IMR-90 (cell line): ENCODE measurements at regions not wholly inside any gene's neighbourhood (a gene's known extent, or its start where the extent isn't known, plus 50 kb on each side); places are given as distances from the start of the nearest gene placed in this dataset.

Source experiments
- ATAC-seq: fragments of 200-7000 bp; cut with Tn5 transposase; 2 replicates; pipeline ENCODE4 v1.9.1; 2020; ENCODE audit warnings: low read depth, mild to moderate bottlenecking, moderate library complexity
- BruUV-seq: library from RNA; stranded (reverse); fragments of 400-500 nt; replicated peaks from 2 replicates; lab custom pipeline; 2021; lab: Mats Ljungman, UMichigan
- CTCF ChIA-PET: fragments of 300-600 bp; formaldehyde crosslinking; extraction: SDS; loops from one replicate; lab custom pipeline; 2021; ENCODE audit warnings: antibody characterized with exemption; lab: Yijun Ruan, JAX
- POLR2A ChIA-PET: fragments of 300-600 bp; sonication (Branson Sonifier 250); formaldehyde crosslinking; loops from one replicate; lab custom pipeline; 2022; ENCODE audit warnings: antibody characterized with exemption; ENCODE audit not compliant: unreplicated experiment; lab: Charles Lee
- DNase-seq: peaks from one replicate; pipeline ENCODE4 v3.0.0; 2013
- H2AFZ ChIP-seq: replicated peaks from 2 replicates; pipeline ENCODE3; 2013; ENCODE audit warnings: low read length, mild to moderate bottlenecking; ENCODE audit not compliant: poor library complexity
- H2AK5ac ChIP-seq: 2 replicates; pipeline ENCODE4 v1.6.1; 2013; ENCODE audit warnings: low read depth, low read length, inconsistent platforms
- H2AK9ac ChIP-seq: replicated peaks from 2 replicates; pipeline ENCODE3; 2013; ENCODE audit warnings: mild to moderate bottlenecking, low read depth, low read length, moderate library complexity; ENCODE audit not compliant: poor library complexity
- H2BK120ac ChIP-seq: 2 replicates; pipeline ENCODE4 v1.6.1; 2013; ENCODE audit warnings: low read depth, low read length, inconsistent platforms
- H2BK15ac ChIP-seq: 3 replicates; pipeline ENCODE4 v1.6.1; 2013; ENCODE audit warnings: low read depth, low read length, inconsistent platforms
- H2BK20ac ChIP-seq: 2 replicates; pipeline ENCODE4 v1.6.1; 2013; ENCODE audit warnings: low read depth, mild to moderate bottlenecking, inconsistent platforms, low read length, moderate library complexity
- H2BK5ac ChIP-seq: 2 replicates; pipeline ENCODE4 v1.6.1; 2013; ENCODE audit warnings: mild to moderate bottlenecking, low read depth, low read length, inconsistent platforms; ENCODE audit not compliant: poor library complexity, severe bottlenecking
- H3K14ac ChIP-seq: replicated peaks from 2 replicates; pipeline ENCODE4 v1.6.1; 2013; ENCODE audit warnings: low read depth, low read length, inconsistent platforms
- H3K18ac ChIP-seq: 2 replicates; pipeline ENCODE4 v1.6.1; 2013; ENCODE audit warnings: low read depth, low read length, control low read depth
- H3K23ac ChIP-seq: 2 replicates; pipeline ENCODE4 v1.6.1; 2013; ENCODE audit warnings: low read depth, low read length, inconsistent platforms
- H3K27ac ChIP-seq: 2 replicates; pipeline ENCODE4 v1.5.1; 2013; ENCODE audit warnings: mild to moderate bottlenecking, control low read depth, low read length; ENCODE audit not compliant: insufficient read depth
- H3K27me3 ChIP-seq: 2 replicates; pipeline ENCODE4 v1.6.1; 2013; ENCODE audit warnings: low read length; ENCODE audit not compliant: control insufficient read depth, insufficient read depth
- H3K36me3 ChIP-seq: 2 replicates; pipeline ENCODE4 v1.6.1; 2013; ENCODE audit warnings: low read length, mixed read lengths; ENCODE audit not compliant: control insufficient read depth, insufficient read depth
- H3K4ac ChIP-seq: 2 replicates; pipeline ENCODE4 v1.6.1; 2013; ENCODE audit warnings: low read depth, low read length, inconsistent platforms
- H3K4me1 ChIP-seq: 2 replicates; pipeline ENCODE4 v1.6.1; 2013; ENCODE audit warnings: low read length, mixed read lengths; ENCODE audit not compliant: control insufficient read depth, insufficient read depth
- H3K4me2 ChIP-seq: 2 replicates; pipeline ENCODE4 v1.6.1; 2013; ENCODE audit warnings: low read depth, mild to moderate bottlenecking, control low read depth, low read length, moderate library complexity
- H3K4me3 ChIP-seq: 2 replicates; pipeline ENCODE4 v1.5.1; 2013; ENCODE audit warnings: low read depth, mild to moderate bottlenecking, control low read depth, low read length, moderate library complexity; ENCODE audit not compliant: insufficient read depth
- H3K56ac ChIP-seq: 2 replicates; pipeline ENCODE4 v1.6.1; 2013; ENCODE audit warnings: low read length, inconsistent platforms; ENCODE audit not compliant: insufficient read depth; ENCODE audit errors: extremely low read depth
- H3K79me1 ChIP-seq, 2 experiments: 2 replicates each; pipeline ENCODE4 v1.6.1; 2013; ENCODE audit warnings: low read length in 2 of 2, inconsistent platforms in 1 of 2, low read depth in 1 of 2
- H3K9ac ChIP-seq: 2 replicates; pipeline ENCODE4 v1.6.1; 2013; ENCODE audit warnings: low read depth, low read length, control low read depth
- H3K9me1 ChIP-seq: 2 replicates; pipeline ENCODE4 v1.6.1; 2013; ENCODE audit warnings: low read length, inconsistent platforms; ENCODE audit not compliant: insufficient read depth
- H3K9me3 ChIP-seq: 2 replicates; pipeline ENCODE4 v1.6.1; 2013; ENCODE audit warnings: low read length; ENCODE audit not compliant: control insufficient read depth, insufficient read depth
- H4K20me1 ChIP-seq: 2 replicates; pipeline ENCODE4 v1.6.1; 2013; ENCODE audit warnings: low read length, inconsistent platforms; ENCODE audit not compliant: insufficient read depth
- H4K5ac ChIP-seq: 2 replicates; pipeline ENCODE4 v1.6.1; 2013; ENCODE audit warnings: mild to moderate bottlenecking, low read depth, low read length, control low read depth
- H4K8ac ChIP-seq, 2 experiments: 2 replicates each; pipeline ENCODE4 v1.6.1; 2013; ENCODE audit warnings: low read depth in 2 of 2, low read length in 2 of 2, control low read depth in 1 of 2, inconsistent platforms in 1 of 2
- H4K91ac ChIP-seq: 2 replicates; pipeline ENCODE4 v1.6.1; 2013; ENCODE audit warnings: low read depth, low read length, inconsistent platforms; ENCODE audit not compliant: insufficient read depth
- BHLHE40 ChIP-seq: fragments of 150-350 bp; IDR thresholded peaks from 2 replicates; pipeline ENCODE4 v1.6.1; 2016; ENCODE audit warnings: mild to moderate bottlenecking, low read depth, low read length
- CHD1 ChIP-seq: IDR thresholded peaks from 2 replicates; pipeline ENCODE4 v1.6.1; 2012; ENCODE audit warnings: low read depth, low read length, improper control_type of control experiment
- FOS ChIP-seq: fragments of 150-350 bp; IDR thresholded peaks from 2 replicates; pipeline ENCODE4 v1.6.1; 2016; ENCODE audit warnings: low read depth, low read length
- MAZ ChIP-seq: IDR thresholded peaks from 2 replicates; pipeline ENCODE4 v1.6.1; 2012; ENCODE audit warnings: low read depth, mild to moderate bottlenecking, low read length, improper control_type of control experiment, moderate library complexity, borderline replicate concordance
- MXI1 ChIP-seq: IDR thresholded peaks from 2 replicates; pipeline ENCODE4 v1.6.1; 2012; ENCODE audit warnings: low read depth, mild to moderate bottlenecking, low read length, moderate library complexity, borderline replicate concordance
- NFE2L2 ChIP-seq: fragments of 150-350 bp; IDR thresholded peaks from 2 replicates; pipeline ENCODE4 v1.6.1; 2016; ENCODE audit warnings: low read depth, mild to moderate bottlenecking, low read length
- POLR2A ChIP-seq: IDR thresholded peaks from 2 replicates; pipeline ENCODE4 v1.6.1; 2012; ENCODE audit warnings: mild to moderate bottlenecking, low read depth, low read length
- RAD21 ChIP-seq: IDR thresholded peaks from 2 replicates; pipeline ENCODE4 v1.6.1; 2012; ENCODE audit warnings: low read length, improper control_type of control experiment
- SMC3 ChIP-seq: fragments of 150-350 bp; IDR thresholded peaks from 2 replicates; pipeline ENCODE4 v1.6.1; 2016; ENCODE audit warnings: low read depth, mild to moderate bottlenecking, antibody characterized with exemption, low read length, moderate library complexity
- WGBS, 2 experiments: methylation state at CpG; one replicate each; pipeline versions ENCODE4 v1.1.5 to v1.1.7; 2013; ENCODE audit warnings: missing lambda C conversion rate in 2 of 2; ENCODE audit not compliant: insufficient read length in 1 of 2; ENCODE audit errors: extremely low coverage in 2 of 2; 5-methylcytosine and 5-hydroxymethylcytosine counted together
- dilution Hi-C: fragments of 300-500 bp; cut with HindIII; formaldehyde crosslinking; loops from one replicate; pipeline ENCODE4 v1.14.3; 2018; ENCODE audit warnings: low sequenced_read_pairs; ENCODE audit not compliant: unreplicated experiment
- in situ Hi-C: fragments of 300-500 bp; cut with MboI; formaldehyde crosslinking; loops from 3 replicates; pipeline ENCODE4 v1.14.3; 2019; ENCODE audit warnings: low sequenced_read_pairs, inconsistent platforms, mixed read lengths
- intact Hi-C: fragments of 100-400 bp; cut with micrococcal nuclease; formaldehyde crosslinking; loops from 2 replicates; pipeline ENCODE4 v1.10.0; 2022
- TF ChIP-seq, protein P1 (sequence below): fragments of 150-350 bp; IDR thresholded peaks from 2 replicates; pipeline ENCODE4 v1.6.1; 2016; ENCODE audit warnings: low read depth, mild to moderate bottlenecking, low read length, moderate library complexity, borderline replicate concordance

GRCh38 chr6:84498905-84499304 lies 265.5 kb downstream of the TBX18 start:
- Histone ChIP-seq H4K5ac (no peak overlapping the region), H3K23ac (no peak overlapping the region), H3K4ac (no peak overlapping the region), H2BK5ac (no peak overlapping the region), H3K36me3 (no peaks in the 10 kb centered on the region), H3K4me1 (no peaks in the 10 kb centered on the region), H3K4me3 (no peak overlapping the region), H2BK20ac (no peak overlapping the region), H3K27me3 (no peaks in the 10 kb centered on the region), H3K9ac (no peak overlapping the region), H3K27ac (no peak overlapping the region), H3K9me1 (no peaks in the 10 kb centered on the region), H2BK15ac (no peak overlapping the region), H4K20me1 (no peaks in the 10 kb centered on the region), H3K14ac (no peak overlapping the region), H2AK5ac (no peak overlapping the region), H3K18ac (no peak overlapping the region), H2AFZ (no peak overlapping the region), H2BK120ac (no peak overlapping the region), H3K56ac (no peak overlapping the region), H3K4me2 (no peak overlapping the region), H2AK9ac (no peak overlapping the region), H3K9me3 (no peaks in the 10 kb centered on the region), H3K79me1 (no peaks in the 10 kb centered on the region), H4K8ac (no peak overlapping the region), H4K91ac (no peak overlapping the region)
- no peak for DNase-seq
- ChIA-PET CTCF (no interaction called here), POLR2A (no interaction called here)
- no TSS peak for BruUV-seq
- dilution Hi-C loops (no loop called here), in situ Hi-C loops (no loop called here), intact Hi-C loops (no loop called here)
- no peak for ATAC-seq
- no CpG with 5 or more reads among the region's 2 CpGs for WGBS, 2 experiments
- TF ChIP-seq NFE2L2 (no peak), RAD21 (no peak), CHD1 (no peak), SMC3 (no peak), BHLHE40 (no peak), POLR2A (no peak), MXI1 (no peak), MAZ (no peak), FOS (no peak)
- TF ChIP-seq, protein P1, sequence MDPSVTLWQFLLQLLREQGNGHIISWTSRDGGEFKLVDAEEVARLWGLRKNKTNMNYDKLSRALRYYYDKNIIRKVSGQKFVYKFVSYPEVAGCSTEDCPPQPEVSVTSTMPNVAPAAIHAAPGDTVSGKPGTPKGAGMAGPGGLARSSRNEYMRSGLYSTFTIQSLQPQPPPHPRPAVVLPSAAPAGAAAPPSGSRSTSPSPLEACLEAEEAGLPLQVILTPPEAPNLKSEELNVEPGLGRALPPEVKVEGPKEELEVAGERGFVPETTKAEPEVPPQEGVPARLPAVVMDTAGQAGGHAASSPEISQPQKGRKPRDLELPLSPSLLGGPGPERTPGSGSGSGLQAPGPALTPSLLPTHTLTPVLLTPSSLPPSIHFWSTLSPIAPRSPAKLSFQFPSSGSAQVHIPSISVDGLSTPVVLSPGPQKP: no peak
